Inflammatory macrophage treated with lipopolysaccharide for 4 hours (primary cell): ENCODE measurements at regions not wholly inside any gene's neighbourhood (a gene's known extent, or its start where the extent isn't known, plus 50 kb on each side); places are given as distances from the start of the nearest gene placed in this dataset.

Source experiments
- DNase-seq: peaks from one replicate; pipeline ENCODE4 v3.0.0-alpha.2; 2020

GRCh38 chr5:2180456-2180855 lies 297.7 kb upstream of the IRX4 start:
- no peak for DNase-seq

- DNase-seq = no peak
These were observed 297.1 kb upstream of the IRX4 start for GRCh38 chr5:2179861-2180260.

GRCh38 chr5:2178528-2178927 lies 295.8 kb upstream of the IRX4 start:
- no peak for DNase-seq

- no peak for DNase-seq
These were observed 295.3 kb upstream of the IRX4 start for GRCh38 chr5:2178071-2178477.

GRCh38 chr5:2177244-2177643 lies 294.5 kb upstream of the IRX4 start:
- no peak for DNase-seq

GRCh38 chr5:2176581-2176980 lies 293.9 kb upstream of the IRX4 start:
- DNase-seq = no peak

GRCh38 chr5:2175842-2176404 lies 293.2 kb upstream of the IRX4 start:
- no peak for DNase-seq

GRCh38 chr5:2175041-2175440 lies 292.3 kb upstream of the IRX4 start:
- DNase-seq = no peak

GRCh38 chr5:2174538-2174937 lies 291.8 kb upstream of the IRX4 start:
- no peak for DNase-seq

- DNase-seq = no peak
These were observed 290.6 kb upstream of the IRX4 start for GRCh38 chr5:2173151-2173834.

- DNase-seq = no peak
These were observed 289.7 kb upstream of the IRX4 start for GRCh38 chr5:2172471-2172870.

- DNase-seq = no peak
These were observed 288.0 kb upstream of the IRX4 start for GRCh38 chr5:2170761-2171160.

- DNase-seq = no peak
These were observed 287.4 kb upstream of the IRX4 start for GRCh38 chr5:2169850-2170760.

GRCh38 chr5:2169430-2169808 lies 286.7 kb upstream of the IRX4 start:
- no peak for DNase-seq

- no peak for DNase-seq
These were observed 286.1 kb upstream of the IRX4 start for GRCh38 chr5:2168601-2169429.

GRCh38 chr5:2167671-2168070 lies 284.9 kb upstream of the IRX4 start:
- DNase-seq = no peak

- no peak for DNase-seq
These were observed 284.3 kb upstream of the IRX4 start for GRCh38 chr5:2166979-2167377.

- no peak for DNase-seq
These were observed 283.7 kb upstream of the IRX4 start for GRCh38 chr5:2166306-2166978.

- no peak for DNase-seq
These were observed 283.0 kb upstream of the IRX4 start for GRCh38 chr5:2165615-2166305.

- DNase-seq = no peak
These were observed 282.5 kb upstream of the IRX4 start for GRCh38 chr5:2165203-2165602.

GRCh38 chr5:2164586-2164985 lies 281.9 kb upstream of the IRX4 start:
- DNase-seq = no peak

- no peak for DNase-seq
These were observed 281.3 kb upstream of the IRX4 start for GRCh38 chr5:2163940-2164490.
